NCI-H2081 treated with DMSO at 0.1 percent for 48 hours (cell line): ENCODE measurements at regions not wholly inside any gene's neighbourhood (a gene's known extent, or its start where the extent isn't known, plus 50 kb on each side); places are given as distances from the start of the nearest gene placed in this dataset.
A peak's percentile ranks its signal among the peaks of the same experiment; 100 is the strongest.

ENCODE experiments used
- DNase-seq: peaks from one replicate; lab custom pipeline; 2025; lab: John Stamatoyannopoulos, UW

DNA sequence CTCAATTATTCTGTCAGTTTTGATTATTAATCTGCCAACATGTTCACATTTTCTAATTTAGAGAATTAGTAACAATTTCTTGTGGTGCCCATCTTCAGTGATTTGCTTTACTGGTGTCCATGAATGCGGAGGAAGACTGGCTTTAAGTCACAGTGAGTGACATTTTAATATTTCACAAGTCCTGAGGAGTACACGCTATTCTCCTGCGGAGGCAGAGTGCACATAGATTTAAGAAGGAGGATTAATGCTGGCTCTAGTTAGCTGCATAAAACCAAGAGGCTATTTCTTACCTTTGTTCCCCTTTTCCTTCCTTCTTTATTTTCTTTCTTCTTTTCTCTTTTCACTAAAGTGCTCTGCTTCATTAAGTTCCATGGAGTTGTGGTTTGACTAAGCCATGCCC, 495.2 kb upstream of the IGFBP7 start:
- no peak for DNase-seq

DNA sequence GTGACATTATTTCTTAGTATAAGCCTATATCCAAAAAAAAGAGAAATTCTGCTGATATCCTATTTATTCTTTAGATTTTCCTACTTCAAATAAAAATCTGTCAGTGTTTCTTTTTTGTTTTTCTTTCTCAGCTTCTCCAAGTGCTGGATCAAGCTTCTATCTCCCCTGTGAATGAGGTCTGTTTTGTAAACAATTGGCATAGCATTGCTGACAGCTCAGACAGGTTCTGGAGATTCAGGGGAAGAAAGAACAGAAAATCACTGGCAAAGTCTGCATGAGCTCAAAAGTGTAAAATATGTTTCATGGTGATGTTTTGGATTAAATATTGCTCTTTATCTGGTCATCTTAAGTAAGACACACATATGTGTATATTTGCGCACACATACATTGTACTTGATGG, 492.0 kb upstream of the IGFBP7 start:
- no peak for DNase-seq

DNA sequence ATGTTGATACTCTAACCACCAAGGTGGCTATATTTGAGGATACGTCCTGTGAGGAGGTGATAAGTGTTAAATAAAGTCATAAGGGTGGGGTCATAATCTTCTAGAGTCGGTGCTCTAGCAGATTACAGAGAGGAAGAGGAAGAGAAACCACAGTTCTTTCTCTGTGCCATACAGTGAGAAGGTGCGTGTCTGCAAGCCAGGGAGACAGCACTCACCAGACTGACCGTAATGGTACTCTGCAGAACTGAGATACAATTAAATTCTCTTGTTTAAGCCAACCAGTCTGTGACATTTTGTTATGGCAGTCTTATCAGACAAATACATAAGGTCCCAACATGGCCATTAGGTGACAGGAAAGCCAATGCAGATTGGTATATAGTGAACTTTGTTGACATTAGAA, 480.9 kb upstream of the IGFBP7 start:
- DNase-seq, result no peak

- DNase-seq, result no peak
These were observed 478.4 kb upstream of the IGFBP7 start for GRCh38 chr4:57588557-57588956.

GRCh38 chr4:57580710-57581599, 470.8 kb upstream of the IGFBP7 start:
- DNase-seq, result no peak

- no peak for DNase-seq
These were observed 465.2 kb upstream of the IGFBP7 start for GRCh38 chr4:57575426-57575825.

GRCh38 chr4:57554556-57555092, 444.4 kb upstream of the IGFBP7 start:
- DNase-seq, result no peak

- DNase-seq, result no peak
These were observed 443.5 kb upstream of the IGFBP7 start for GRCh38 chr4:57553728-57554127.

GRCh38 chr4:57550198-57550597, 440.0 kb upstream of the IGFBP7 start:
- DNase-seq, result peak; percentile 23

GRCh38 chr4:57548856-57549255, 438.7 kb upstream of the IGFBP7 start:
- DNase-seq, result no peak

GRCh38 chr4:57544811-57545654, 434.8 kb upstream of the IGFBP7 start:
- no peak for DNase-seq

GRCh38 chr4:57504797-57505530, 394.8 kb upstream of the IGFBP7 start:
- no peak for DNase-seq

GRCh38 chr4:57504139-57504538, 394.0 kb upstream of the IGFBP7 start:
- DNase-seq, result peak; percentile 60

DNA sequence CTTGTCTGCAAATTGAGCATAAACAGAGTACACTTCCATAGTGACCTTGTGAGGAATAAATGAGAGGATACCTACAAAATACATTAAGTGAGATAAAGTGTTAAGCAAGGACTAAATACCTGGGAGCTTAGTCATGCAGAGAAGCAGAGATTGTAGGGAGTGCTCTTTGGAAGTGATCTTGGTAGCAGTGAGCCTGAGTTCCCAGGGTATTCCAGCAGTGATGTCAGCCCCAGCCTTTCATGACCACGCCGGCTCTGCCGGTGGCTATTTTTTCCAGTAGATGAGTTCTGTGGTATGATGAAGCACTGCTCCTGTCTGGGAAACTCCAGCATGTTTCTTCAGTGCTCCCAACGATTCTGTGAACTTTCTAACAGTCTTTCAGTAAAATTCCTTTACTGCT, 391.5 kb upstream of the IGFBP7 start:
- DNase-seq, result no peak

DNA sequence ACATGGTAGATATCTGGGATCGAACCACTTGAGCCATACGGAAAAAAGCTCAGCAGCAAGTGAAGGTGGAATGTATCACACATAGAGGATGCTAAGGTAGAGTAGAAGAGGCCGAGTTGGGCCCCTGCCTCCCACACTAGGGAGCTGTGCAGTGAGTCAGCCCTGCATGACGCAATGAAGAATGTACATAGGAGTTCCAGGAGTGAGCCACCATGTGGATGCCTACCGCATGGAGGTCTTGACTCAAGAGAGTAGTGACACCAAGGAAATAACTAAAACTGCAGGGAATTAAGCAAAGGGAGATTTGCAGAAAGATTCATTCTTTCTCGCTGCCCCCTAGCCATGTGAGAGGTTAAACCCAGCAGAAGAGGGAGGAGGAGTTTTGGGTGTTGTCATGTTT, 389.6 kb upstream of the IGFBP7 start:
- no peak for DNase-seq

DNA sequence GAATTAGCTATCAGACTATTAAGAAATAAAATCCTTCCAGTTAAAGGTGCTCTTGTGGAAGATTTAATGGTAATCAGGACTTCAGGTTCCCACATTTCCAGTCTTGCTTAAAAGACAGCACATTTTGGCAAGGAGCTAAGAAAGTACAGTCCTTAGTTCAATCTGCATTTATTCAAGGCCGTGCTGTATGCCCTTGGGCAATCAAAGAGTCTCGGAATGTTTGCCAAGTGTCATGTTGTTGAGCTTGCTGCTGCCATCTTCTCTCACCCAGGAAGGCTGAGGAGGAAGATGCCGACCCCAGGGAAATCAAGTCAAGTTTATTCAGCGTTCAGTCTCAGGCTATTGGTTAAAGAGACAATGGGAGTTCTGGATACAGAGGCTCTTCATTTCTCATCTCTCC, 388.1 kb upstream of the IGFBP7 start:
- DNase-seq, result no peak

DNA sequence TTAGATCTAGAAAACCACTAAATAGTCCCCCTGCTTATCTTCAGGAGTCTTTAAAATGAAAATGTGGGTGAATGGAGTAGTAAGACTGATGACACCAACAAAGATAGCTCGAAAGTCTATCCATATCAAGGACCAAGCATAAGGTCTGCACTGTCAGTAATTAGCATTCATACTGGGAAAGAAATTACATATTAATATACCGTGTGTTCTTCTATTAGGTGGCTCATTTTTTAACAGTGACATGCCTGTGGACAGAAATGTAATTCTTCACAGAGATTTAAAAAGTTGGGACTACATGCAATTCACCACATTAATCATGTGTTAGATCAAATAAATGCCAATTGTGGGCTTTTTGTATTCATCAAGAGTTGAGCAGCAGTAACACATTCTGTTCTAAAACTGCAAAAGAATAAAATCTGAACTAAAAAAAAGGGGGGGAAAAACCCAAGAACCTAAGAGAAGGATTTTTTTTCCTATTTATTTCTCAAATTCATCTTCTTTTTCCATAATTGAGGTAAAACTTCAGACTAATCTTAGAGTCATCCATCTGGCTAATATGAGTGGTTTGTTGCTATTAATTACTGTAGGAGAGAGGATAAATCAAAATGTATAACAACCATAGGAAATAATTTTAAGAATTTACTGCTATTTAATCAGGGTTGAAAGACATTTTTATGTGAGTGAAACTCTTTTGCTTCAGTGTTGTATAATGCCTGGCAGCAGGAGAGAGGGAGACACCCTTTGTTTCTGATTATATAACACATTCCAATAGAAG, 386.7 kb upstream of the IGFBP7 start:
- no peak for DNase-seq

DNA sequence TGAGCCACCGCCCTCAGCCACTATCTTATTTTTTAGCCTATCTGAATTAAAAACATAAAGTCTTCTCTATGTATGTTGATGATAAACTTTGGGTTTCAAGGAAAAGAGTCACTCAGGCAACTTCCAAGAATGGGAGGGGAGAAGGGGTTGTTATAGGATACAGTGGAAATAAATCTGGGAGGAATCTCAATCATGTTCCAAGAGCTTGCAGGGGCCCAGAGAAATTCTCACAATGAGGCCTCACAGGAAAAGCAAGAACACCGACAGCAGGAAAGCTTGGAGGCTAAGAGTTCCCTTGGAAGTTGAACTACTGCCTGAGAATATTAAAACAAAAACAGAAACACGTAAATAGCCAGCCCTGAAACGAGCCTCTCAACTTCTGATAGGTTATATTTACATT, 384.6 kb upstream of the IGFBP7 start:
- no peak for DNase-seq

DNA sequence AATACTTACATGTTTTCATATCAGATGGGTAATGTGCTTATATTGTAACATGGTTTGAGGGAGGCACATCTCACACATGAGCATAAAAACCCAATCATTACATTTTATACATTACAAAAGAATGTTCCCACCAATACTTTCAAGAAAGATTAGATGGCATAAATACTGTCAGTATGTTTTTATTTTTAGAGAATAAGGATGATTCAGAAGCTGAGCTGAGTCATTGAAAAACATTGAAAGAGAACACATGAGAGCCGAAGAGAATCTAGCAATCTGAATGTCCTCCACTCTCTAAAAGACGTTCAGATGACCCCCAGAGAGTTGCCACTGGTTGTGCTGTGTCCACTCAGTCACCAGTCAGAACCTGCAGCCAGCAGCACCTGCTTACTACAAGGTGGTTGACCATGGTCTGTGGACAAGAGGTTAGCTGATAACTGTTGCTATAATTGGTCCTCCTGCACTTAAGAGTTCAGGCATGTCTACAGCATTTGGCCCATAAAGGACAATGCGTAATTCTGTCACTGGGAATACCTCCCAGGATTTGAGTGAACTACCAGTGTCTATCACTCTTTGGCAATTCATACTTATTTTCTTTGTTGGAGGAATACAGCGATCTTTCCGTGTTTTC, 382.2 kb upstream of the IGFBP7 start:
- no peak for DNase-seq

GRCh38 chr4:57491388-57491787, 381.2 kb upstream of the IGFBP7 start:
- DNase-seq, result no peak
